ENCODE measurements at regions not wholly inside any gene's neighbourhood (a gene's known extent, or its start where the extent isn't known, plus 50 kb on each side); places are given as distances from the start of the nearest gene placed in this dataset.

- Mint-ChIP-seq H3K9me3 (no peaks in the 10 kb centered on the region), H3K27me3 (ENCODE audit: low read depth) (no peaks in the 10 kb centered on the region), H3K36me3 (no peaks in the 10 kb centered on the region), H3K4me1 (peaks cover 26% of the 10 kb centered on the region), H3K27ac (no peak overlapping the region), H3K4me3 (no peak overlapping the region)
- DNase-seq (ENCODE audit: low spot score in 2 of 2, unreplicated experiment in 2 of 2): no peak
- TF ChIP-seq CTCF (IDR thresholded peaks at IDR 0.05; ENCODE audit: unreplicated experiment): no peak
Observed at GRCh38 chr10:23868121-23868520, 340.8 kb upstream of the KIAA1217 start.

GRCh38 chr10:23869548-23869947 is 339.4 kb upstream of the KIAA1217 start:
- peaks cover 29% of the 10 kb centered on the region for H3K4me1 Mint-ChIP-seq
- peaks cover under 1% of the 10 kb centered on the region for H3K9me3 Mint-ChIP-seq
- H3K27ac Mint-ChIP-seq: no peak overlapping the region
- TF ChIP-seq CTCF (IDR thresholded peaks at IDR 0.05; ENCODE audit: unreplicated experiment): no peak
- H3K36me3 Mint-ChIP-seq: no peaks in the 10 kb centered on the region
- no peak overlapping the region for H3K4me3 Mint-ChIP-seq
- H3K27me3 Mint-ChIP-seq (ENCODE audit: low read depth): no peaks in the 10 kb centered on the region
- DNase-seq (ENCODE audit: low spot score in 2 of 2, unreplicated experiment in 2 of 2): no peak

DNA sequence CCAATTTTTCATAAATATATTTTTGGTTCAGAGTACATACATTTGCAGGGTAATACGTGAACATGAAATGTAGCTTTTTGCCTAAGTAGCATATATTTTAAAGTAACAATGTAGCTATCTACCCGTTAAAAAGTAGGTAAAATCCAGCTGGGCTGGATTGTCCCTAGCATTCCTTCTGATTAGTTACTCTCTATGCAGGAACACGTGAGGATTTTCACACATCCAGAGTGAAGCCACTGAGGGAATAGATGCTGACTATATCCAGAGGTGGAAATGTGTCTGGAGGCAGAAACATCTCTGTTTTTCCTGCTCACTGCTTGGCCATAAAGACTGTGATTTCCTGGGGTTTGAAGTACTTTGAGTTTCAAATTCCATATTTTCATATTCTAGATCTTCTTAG is 338.9 kb upstream of the KIAA1217 start:
- Mint-ChIP-seq H3K4me3 (no peak overlapping the region), H3K4me1 (peaks cover 29% of the 10 kb centered on the region), H3K27me3 (ENCODE audit: low read depth) (no peaks in the 10 kb centered on the region), H3K9me3 (peaks cover 5% of the 10 kb centered on the region), H3K36me3 (no peaks in the 10 kb centered on the region), H3K27ac (peak overlapping the region; percentile 47)
- DNase-seq (ENCODE audit: low spot score in 2 of 2, unreplicated experiment in 2 of 2): no peak
- no peak for TF ChIP-seq CTCF (IDR thresholded peaks at IDR 0.05; ENCODE audit: unreplicated experiment)

- TF ChIP-seq CTCF (IDR thresholded peaks at IDR 0.05; ENCODE audit: unreplicated experiment): no peak
- H3K36me3 Mint-ChIP-seq: no peaks in the 10 kb centered on the region
- no peak overlapping the region for H3K4me3 Mint-ChIP-seq
- H3K4me1 Mint-ChIP-seq: peaks cover 29% of the 10 kb centered on the region
- H3K27ac Mint-ChIP-seq: peak overlapping the region; percentile 7
- H3K9me3 Mint-ChIP-seq: peaks cover 5% of the 10 kb centered on the region
- H3K27me3 Mint-ChIP-seq (ENCODE audit: low read depth): no peaks in the 10 kb centered on the region
- no peak for DNase-seq (ENCODE audit: low spot score in 2 of 2, unreplicated experiment in 2 of 2)
Observed at GRCh38 chr10:23870651-23871610, 338.0 kb upstream of the KIAA1217 start.

DNA sequence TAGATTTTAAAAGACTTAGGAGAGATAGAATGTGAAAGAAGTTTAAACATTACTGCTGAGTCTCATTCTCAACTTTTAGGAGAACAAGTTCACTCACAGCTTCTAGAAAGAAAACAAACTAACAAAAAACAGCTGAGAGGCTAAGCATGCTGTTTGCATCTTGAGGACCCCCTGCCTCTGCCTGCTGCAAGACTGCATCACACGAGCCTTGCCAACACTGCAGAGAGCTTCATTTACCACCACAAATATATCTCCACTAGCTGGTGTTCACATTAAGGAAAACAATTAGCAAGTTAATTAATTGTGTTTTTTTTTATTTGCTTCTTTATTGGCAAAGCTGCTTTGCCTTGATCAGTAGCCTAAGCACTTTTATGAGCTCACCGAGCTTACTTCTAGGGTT is 336.6 kb upstream of the KIAA1217 start:
- H3K4me1 Mint-ChIP-seq: peaks cover 29% of the 10 kb centered on the region
- no peak for TF ChIP-seq CTCF (IDR thresholded peaks at IDR 0.05; ENCODE audit: unreplicated experiment)
- no peak for DNase-seq (ENCODE audit: low spot score in 2 of 2, unreplicated experiment in 2 of 2)
- H3K27me3 Mint-ChIP-seq (ENCODE audit: low read depth): no peaks in the 10 kb centered on the region
- no peak overlapping the region for H3K4me3 Mint-ChIP-seq
- H3K36me3 Mint-ChIP-seq: no peaks in the 10 kb centered on the region
- no peak overlapping the region for H3K27ac Mint-ChIP-seq
- peaks cover 5% of the 10 kb centered on the region for H3K9me3 Mint-ChIP-seq
